GM12875 (cell line): ENCODE measurements at regions not wholly inside any gene's neighbourhood (a gene's known extent, or its start where the extent isn't known, plus 50 kb on each side); places are given as distances from the start of the nearest gene placed in this dataset.

ENCODE experiments used
- H3K4me3 ChIP-seq: one replicate; pipeline ENCODE4 v1.5.1; 2011; ENCODE audit warnings: low read depth, low read length, control low read depth
- TF ChIP-seq, protein P1 (sequence below): IDR thresholded peaks from 2 replicates; pipeline ENCODE4 v1.5.1; 2011; ENCODE audit warnings: low read depth, mild to moderate bottlenecking, control low read depth, inconsistent platforms, low read length, moderate library complexity, borderline replicate concordance; ENCODE audit not compliant: insufficient read depth

DNA sequence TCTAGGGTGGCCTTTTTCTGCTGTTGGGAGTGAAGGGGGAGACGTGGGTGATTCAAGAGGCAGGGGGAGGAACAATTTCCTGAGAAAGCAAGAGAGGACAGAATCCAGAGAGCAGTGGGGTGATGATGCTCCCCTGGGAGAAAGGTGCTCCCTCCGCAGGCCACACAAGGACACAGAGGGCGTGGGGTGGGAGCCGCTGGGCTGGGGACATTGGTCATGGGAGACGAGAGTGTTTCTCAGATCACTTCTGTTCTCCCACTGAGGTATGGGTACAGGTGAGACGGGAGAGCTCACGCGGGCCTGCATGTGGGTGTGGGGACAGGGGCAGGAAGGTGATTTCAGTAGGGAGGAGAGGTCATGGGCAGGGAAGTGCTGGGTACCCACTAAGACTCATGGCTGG lies 259.5 kb upstream of the CTBP2 start:
- TF ChIP-seq, protein P1, sequence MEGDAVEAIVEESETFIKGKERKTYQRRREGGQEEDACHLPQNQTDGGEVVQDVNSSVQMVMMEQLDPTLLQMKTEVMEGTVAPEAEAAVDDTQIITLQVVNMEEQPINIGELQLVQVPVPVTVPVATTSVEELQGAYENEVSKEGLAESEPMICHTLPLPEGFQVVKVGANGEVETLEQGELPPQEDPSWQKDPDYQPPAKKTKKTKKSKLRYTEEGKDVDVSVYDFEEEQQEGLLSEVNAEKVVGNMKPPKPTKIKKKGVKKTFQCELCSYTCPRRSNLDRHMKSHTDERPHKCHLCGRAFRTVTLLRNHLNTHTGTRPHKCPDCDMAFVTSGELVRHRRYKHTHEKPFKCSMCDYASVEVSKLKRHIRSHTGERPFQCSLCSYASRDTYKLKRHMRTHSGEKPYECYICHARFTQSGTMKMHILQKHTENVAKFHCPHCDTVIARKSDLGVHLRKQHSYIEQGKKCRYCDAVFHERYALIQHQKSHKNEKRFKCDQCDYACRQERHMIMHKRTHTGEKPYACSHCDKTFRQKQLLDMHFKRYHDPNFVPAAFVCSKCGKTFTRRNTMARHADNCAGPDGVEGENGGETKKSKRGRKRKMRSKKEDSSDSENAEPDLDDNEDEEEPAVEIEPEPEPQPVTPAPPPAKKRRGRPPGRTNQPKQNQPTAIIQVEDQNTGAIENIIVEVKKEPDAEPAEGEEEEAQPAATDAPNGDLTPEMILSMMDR = no peak
- no peak overlapping the region for H3K4me3 ChIP-seq

DNA sequence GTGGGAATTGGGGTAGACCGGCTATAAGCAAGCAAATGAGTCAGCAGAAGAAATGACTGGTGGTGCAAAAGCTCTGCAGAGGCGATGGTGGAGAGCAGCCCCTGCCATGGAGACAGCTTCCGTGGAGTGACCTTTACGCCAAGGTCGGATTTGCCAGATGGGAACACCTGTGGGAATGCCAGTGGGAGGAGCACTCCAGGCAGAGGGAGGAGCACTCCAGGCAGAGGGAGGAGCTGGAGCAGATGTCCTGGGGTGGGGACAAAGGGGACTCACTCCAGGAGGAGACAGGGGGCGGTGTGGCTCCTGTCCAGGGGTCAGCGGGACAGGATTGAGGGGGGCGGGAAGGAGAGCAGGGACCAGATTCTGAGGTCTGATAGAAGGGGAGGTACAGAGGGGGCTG lies 258.8 kb upstream of the CTBP2 start:
- TF ChIP-seq, protein P1 = no peak
- H3K4me3 ChIP-seq = no peak overlapping the region

DNA sequence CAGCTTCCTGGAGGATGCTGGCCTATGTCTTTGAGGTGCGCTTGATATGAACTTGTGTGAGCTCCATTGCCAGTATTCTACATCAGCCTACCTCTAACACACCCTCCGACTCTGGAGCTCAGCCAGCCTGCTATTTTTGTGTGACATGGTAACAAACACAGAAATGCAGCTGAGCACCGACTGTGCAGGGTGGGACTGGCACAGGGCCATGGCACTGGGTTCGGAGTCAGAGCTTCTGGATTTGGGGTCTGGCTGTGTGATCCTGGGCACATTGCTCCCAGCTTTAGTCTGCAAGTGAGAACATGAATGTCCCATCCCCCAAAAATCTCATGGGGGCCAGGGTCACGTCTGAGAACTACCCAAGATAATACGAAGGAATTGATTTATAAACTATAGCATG lies 257.2 kb upstream of the CTBP2 start:
- no peak overlapping the region for H3K4me3 ChIP-seq
- TF ChIP-seq, protein P1 = no peak

DNA sequence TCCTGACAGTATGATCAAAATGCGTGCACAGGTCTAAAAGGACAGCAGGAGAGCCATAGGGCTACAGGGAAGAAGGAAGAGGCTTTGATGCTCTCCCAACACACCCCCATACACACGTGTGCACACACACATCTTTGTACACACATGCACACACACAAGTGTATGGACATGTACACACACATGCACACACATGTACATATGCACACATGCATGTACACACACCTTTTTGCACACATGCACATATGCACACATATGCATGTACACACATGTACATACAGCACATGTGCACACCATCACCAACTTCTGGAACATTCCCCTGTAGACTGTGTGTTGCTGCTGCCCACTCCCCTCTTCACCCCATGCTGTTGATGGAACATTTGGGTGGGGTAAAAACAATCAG lies 255.6 kb upstream of the CTBP2 start:
- TF ChIP-seq, protein P1 = no peak
- H3K4me3 ChIP-seq = no peak overlapping the region

DNA sequence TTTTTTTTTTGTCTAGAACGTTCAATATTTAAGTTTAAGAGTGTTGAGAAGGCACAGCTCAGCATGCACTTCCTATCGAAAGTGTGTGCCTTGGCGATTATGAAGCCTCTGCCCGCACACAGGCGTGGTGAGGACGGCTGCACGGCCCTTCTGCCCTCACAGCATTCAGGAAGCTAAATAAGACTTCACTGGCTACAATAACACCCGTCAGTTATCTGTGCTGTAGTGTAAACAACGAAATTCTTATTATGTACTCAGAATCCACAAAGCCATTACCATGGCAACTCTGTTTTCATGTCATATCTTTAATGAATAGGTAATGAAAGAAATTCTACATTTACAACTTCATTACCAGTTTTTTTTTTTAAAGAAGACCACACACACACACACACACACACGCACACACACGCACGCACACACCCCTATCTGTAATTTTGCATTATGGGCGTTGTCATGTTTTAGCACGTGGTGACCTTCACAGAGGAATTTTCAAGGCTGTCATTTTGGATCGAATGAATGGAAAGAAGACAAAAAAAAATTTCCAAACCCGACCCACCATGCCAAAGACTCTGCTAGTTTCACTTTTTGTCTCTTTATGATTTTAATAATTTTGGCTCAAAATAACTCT lies 254.8 kb upstream of the CTBP2 start:
- TF ChIP-seq, protein P1 = no peak
- no peak overlapping the region for H3K4me3 ChIP-seq

DNA sequence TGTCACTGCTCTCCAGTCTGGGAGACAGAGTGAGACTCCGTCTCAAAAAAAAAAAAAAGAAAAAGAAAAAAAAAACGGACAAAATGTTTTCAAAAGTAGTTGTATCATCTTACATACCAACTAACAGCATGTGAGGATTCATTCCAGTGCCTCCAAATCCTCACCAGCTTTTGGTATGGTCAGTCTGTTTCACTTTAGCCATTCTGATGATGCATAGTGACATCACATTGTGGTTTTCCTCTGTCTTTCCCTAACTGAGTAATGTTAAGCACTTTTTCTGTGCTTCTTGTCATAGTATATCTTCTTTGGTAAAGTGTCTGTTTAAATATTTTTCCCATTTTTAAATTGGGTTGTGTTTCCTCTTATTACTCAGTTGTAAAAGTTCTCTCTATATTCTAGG lies 251.4 kb upstream of the CTBP2 start:
- no peak overlapping the region for H3K4me3 ChIP-seq
- TF ChIP-seq, protein P1 = no peak

DNA sequence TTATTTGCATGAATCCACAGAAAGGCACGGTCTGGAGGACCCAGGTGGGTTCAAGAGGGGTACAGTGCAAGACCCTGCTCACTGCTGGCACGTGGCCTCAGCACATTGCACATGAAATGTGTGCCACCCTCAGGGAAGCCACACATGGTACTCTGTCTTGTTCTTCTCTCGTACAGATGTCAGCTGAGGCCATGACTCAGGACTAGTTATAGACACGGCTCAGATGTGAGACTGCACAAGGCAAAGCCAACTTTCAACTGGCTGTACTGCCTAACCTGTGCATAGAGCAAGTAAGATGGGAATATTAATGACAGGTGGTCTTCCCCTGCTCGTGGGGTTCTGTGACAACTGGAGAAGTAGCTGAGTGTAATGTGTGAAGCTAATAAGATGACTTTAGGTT lies 249.4 kb upstream of the CTBP2 start:
- TF ChIP-seq, protein P1 = no peak

More for the DNA sequence above, 249.4 kb upstream of the CTBP2 start:
- no peak overlapping the region for H3K4me3 ChIP-seq
